NCI-H2196 treated with DMSO at 0.1 percent for 48 hours (cell line): ENCODE measurements at regions not wholly inside any gene's neighbourhood (a gene's known extent, or its start where the extent isn't known, plus 50 kb on each side); places are given as distances from the start of the nearest gene placed in this dataset.
"Not testable (repeated sequence)": the region's sequence is repeated elsewhere in the genome, so short reads cannot be mapped to it uniquely, and the experiment has no call there.

ENCODE experiments used
- DNase-seq: peaks from one replicate; lab custom pipeline; 2025; ENCODE audit not compliant: unreplicated experiment; lab: John Stamatoyannopoulos, UW

- DNase-seq = peak; percentile 75
Measured at GRCh38 chr5:44051591-44051990, 337.6 kb downstream of the FGF10 start.

GRCh38 chr5:44048276-44048984 lies 340.8 kb downstream of the FGF10 start:
- no peak for DNase-seq

GRCh38 chr5:44046619-44047364 lies 342.4 kb downstream of the FGF10 start:
- DNase-seq = no peak

- not testable (repeated sequence) for DNase-seq
Measured at GRCh38 chr5:44044549-44044948, 344.7 kb downstream of the FGF10 start.

- DNase-seq = no peak
Measured at GRCh38 chr5:44028226-44028625, 361.0 kb downstream of the FGF10 start.

GRCh38 chr5:44022622-44023021 lies 366.6 kb downstream of the FGF10 start:
- no peak for DNase-seq

- DNase-seq = no peak
Measured at GRCh38 chr5:44011518-44011917, 377.7 kb downstream of the FGF10 start.

GRCh38 chr5:44002381-44002901 lies 386.8 kb downstream of the FGF10 start:
- DNase-seq = no peak

- DNase-seq = no peak
Measured at GRCh38 chr5:44001675-44002380, 387.4 kb downstream of the FGF10 start.

- no peak for DNase-seq
Measured at GRCh38 chr5:44001236-44001635, 388.0 kb downstream of the FGF10 start.

- DNase-seq = no peak
Measured at GRCh38 chr5:43997647-43998272, 391.5 kb downstream of the FGF10 start.

- DNase-seq = no peak
Measured at GRCh38 chr5:43996221-43996620, 393.0 kb downstream of the FGF10 start.

- DNase-seq = no peak
Measured at GRCh38 chr5:43994352-43994708, 391.4 kb downstream of the NNT start.

- no peak for DNase-seq
Measured at GRCh38 chr5:43993634-43994351, 390.8 kb downstream of the NNT start.

GRCh38 chr5:43985411-43985810 lies 382.4 kb downstream of the NNT start:
- no peak for DNase-seq

GRCh38 chr5:43981556-43981955 lies 378.6 kb downstream of the NNT start:
- no peak for DNase-seq

- DNase-seq = no peak
Measured at GRCh38 chr5:43973908-43974307, 370.9 kb downstream of the NNT start.

- DNase-seq = no peak
Measured at GRCh38 chr5:43973318-43973717, 370.3 kb downstream of the NNT start.

GRCh38 chr5:43967165-43967564 lies 364.2 kb downstream of the NNT start:
- no peak for DNase-seq

- DNase-seq = no peak
Measured at GRCh38 chr5:43959144-43959543, 356.2 kb downstream of the NNT start.

- DNase-seq = no peak
Measured at GRCh38 chr5:43947935-43948334, 345.0 kb downstream of the NNT start.
